GM23338 (cell line): ENCODE measurements at regions not wholly inside any gene's neighbourhood (a gene's known extent, or its start where the extent isn't known, plus 50 kb on each side); places are given as distances from the start of the nearest gene placed in this dataset.

Source experiments
- ATAC-seq: fragments of 200-7000 bp; cut with Tn5 transposase; 3 replicates; pipeline ENCODE4 v1.9.1; 2020
- DNase-seq: peaks from one replicate; pipeline ENCODE4 v3.0.0-alpha.2; 2015; ENCODE audit warnings: low spot score
- H2AFZ ChIP-seq: fragments of 200-600 bp; sonication (generic); 2 replicates; pipeline ENCODE4 v1.8.0; 2016; ENCODE audit warnings: antibody characterized with exemption, mild to moderate bottlenecking, moderate library complexity
- H3F3A ChIP-seq: fragments of 200-600 bp; sonication (generic); replicated peaks from 2 replicates; pipeline ENCODE4 v1.8.0; 2017; ENCODE audit warnings: antibody characterized with exemption, mixed run types, low read depth
- H3K27ac ChIP-seq: fragments of 200-600 bp; sonication (generic); 2 replicates; pipeline ENCODE4 v1.6.1; 2016; ENCODE audit warnings: low read depth
- H3K27me3 ChIP-seq: fragments of 200-600 bp; sonication (generic); 2 replicates; pipeline ENCODE4 v1.8.0; 2016; ENCODE audit warnings: mild to moderate bottlenecking, mixed run types, moderate library complexity; ENCODE audit not compliant: insufficient read depth
- H3K36me3 ChIP-seq: fragments of 200-600 bp; sonication (generic); 2 replicates; pipeline ENCODE4 v1.8.0; 2016; ENCODE audit warnings: mild to moderate bottlenecking; ENCODE audit not compliant: insufficient read depth
- H3K4me1 ChIP-seq: fragments of 200-600 bp; sonication (generic); 2 replicates; pipeline ENCODE4 v1.8.0; 2016; ENCODE audit warnings: mild to moderate bottlenecking, moderate library complexity; ENCODE audit not compliant: insufficient read depth
- H3K4me2 ChIP-seq: fragments of 200-600 bp; sonication (generic); 2 replicates; pipeline ENCODE4 v1.7.1; 2017; ENCODE audit warnings: mixed run types
- H3K4me3 ChIP-seq: fragments of 200-600 bp; sonication (generic); 2 replicates; pipeline ENCODE4 v1.6.1; 2016; ENCODE audit warnings: mixed run types
- H3K79me2 ChIP-seq: fragments of 200-600 bp; sonication (generic); replicated peaks from 2 replicates; pipeline ENCODE4 v1.8.0; 2017; ENCODE audit warnings: mild to moderate bottlenecking; ENCODE audit not compliant: insufficient read depth
- H3K9me2 ChIP-seq: fragments of 200-600 bp; sonication (generic); 2 replicates; pipeline ENCODE4 v1.8.0; 2017; ENCODE audit not compliant: insufficient read depth
- H4K20me1 ChIP-seq: fragments of 200-600 bp; sonication (generic); replicated peaks from 2 replicates; pipeline ENCODE4 v1.8.0; 2017; ENCODE audit warnings: mild to moderate bottlenecking; ENCODE audit not compliant: insufficient read depth
- H3K27ac Mint-ChIP-seq: 2 replicates; pipeline ENCODE4 v1.8.0; 2020; ENCODE audit warnings: inconsistent platforms, mild to moderate bottlenecking, moderate library complexity, mixed read lengths
- H3K27me3 Mint-ChIP-seq: 3 replicates; pipeline ENCODE4 v1.8.0; 2022; ENCODE audit warnings: low read depth, mild to moderate bottlenecking, moderate library complexity, mixed read lengths, inconsistent platforms; ENCODE audit not compliant: insufficient read depth, poor library complexity
- H3K36me3 Mint-ChIP-seq: 3 replicates; pipeline ENCODE4 v1.8.0; 2021; ENCODE audit warnings: low read depth, mild to moderate bottlenecking, inconsistent platforms, moderate library complexity, mixed read lengths
- H3K4me1 Mint-ChIP-seq: 3 replicates; pipeline ENCODE4 v1.8.0; 2020; ENCODE audit warnings: mild to moderate bottlenecking, inconsistent platforms, mixed read lengths
- H3K4me3 Mint-ChIP-seq: 3 replicates; pipeline ENCODE4 v1.8.0; 2021; ENCODE audit warnings: moderate library complexity, mild to moderate bottlenecking, inconsistent platforms, mixed read lengths
- H3K9me3 Mint-ChIP-seq: 3 replicates; pipeline ENCODE4 v1.8.0; 2020; ENCODE audit warnings: moderate library complexity, mild to moderate bottlenecking, inconsistent platforms, mixed read lengths
- CREB1 ChIP-seq: fragments of 250-450 bp; sonication (Bioruptor Pico); IDR thresholded peaks from 2 replicates; pipeline ENCODE4 v1.5.0; 2020; ENCODE audit warnings: low read depth, mild to moderate bottlenecking, moderate library complexity
- EZH2 ChIP-seq: fragments of 200-600 bp; sonication (generic); IDR thresholded peaks from one replicate; pipeline ENCODE4 v1.8.0; 2017; ENCODE audit warnings: antibody characterized with exemption, mild to moderate bottlenecking, low read depth; ENCODE audit not compliant: unreplicated experiment
- EZH2phosphoT487 ChIP-seq: fragments of 200-600 bp; sonication (generic); IDR thresholded peaks from one replicate; pipeline ENCODE4 v1.8.1; 2018; ENCODE audit warnings: antibody characterized with exemption; ENCODE audit not compliant: unreplicated experiment
- JUNB ChIP-seq: IDR thresholded peaks from one replicate; pipeline ENCODE4 v1.6.1; 2016; ENCODE audit warnings: antibody characterized with exemption; ENCODE audit not compliant: unreplicated experiment
- NANOG ChIP-seq: IDR thresholded peaks from 2 replicates; pipeline ENCODE4 v1.6.1; 2016; ENCODE audit warnings: antibody characterized with exemption, borderline replicate concordance
- POLR2AphosphoS5 ChIP-seq: IDR thresholded peaks from 2 replicates; pipeline ENCODE4 v1.6.1; 2016; ENCODE audit warnings: antibody characterized with exemption, low read depth
- REST ChIP-seq: IDR thresholded peaks from one replicate; pipeline ENCODE4 v1.6.1; 2018; ENCODE audit warnings: antibody characterized with exemption; ENCODE audit not compliant: unreplicated experiment
- STAT1 ChIP-seq: IDR thresholded peaks from one replicate; pipeline ENCODE4 v1.6.1; 2016; ENCODE audit warnings: antibody characterized with exemption; ENCODE audit not compliant: unreplicated experiment
- ZNF114 ChIP-seq: fragments of 250-450 bp; sonication (Bioruptor Pico); IDR thresholded peaks from 2 replicates; pipeline ENCODE4 v1.5.0; 2020; ENCODE audit warnings: mild to moderate bottlenecking, moderate library complexity
- ZNF331 ChIP-seq: fragments of 250-450 bp; sonication (Bioruptor Pico); IDR thresholded peaks from 2 replicates; pipeline ENCODE4 v1.5.0; 2020; ENCODE audit warnings: low read depth, mild to moderate bottlenecking, moderate library complexity
- ZNF462 ChIP-seq: fragments of 250-450 bp; sonication (Bioruptor Pico); IDR thresholded peaks from 2 replicates; pipeline ENCODE4 v1.5.0; 2020; ENCODE audit warnings: mild to moderate bottlenecking, moderate library complexity
- TF ChIP-seq, protein P1 (sequence below): IDR thresholded peaks from 2 replicates; pipeline ENCODE4 v1.6.1; 2016; ENCODE audit warnings: antibody characterized with exemption
- TF ChIP-seq, protein P2 (sequence below), 2 experiments: fragments of 200-600 bp in 1 of 2; sonication (generic) in 1 of 2; conservative IDR thresholded peaks; 2 replicates each; pipeline versions ENCODE4 v1.5.1 to v1.6.1; 2016 to 2017; ENCODE audit warnings: antibody characterized with exemption in 2 of 2, low read depth in 2 of 2, mild to moderate bottlenecking in 2 of 2, moderate library complexity in 1 of 2

GRCh38 chr3:64375737-64376136 is 150.5 kb upstream of the PRICKLE2 start:
- H3F3A ChIP-seq = no peaks in the 10 kb centered on the region
- H3K36me3 ChIP-seq = 0 out of 2 replicates have a peak, but pooled peaks cover 2% of the 10 kb centered on the region
- DNase-seq (no peak), ATAC-seq (no peak)
- H3K4me1 ChIP-seq = no peaks in the 10 kb centered on the region
- TF ChIP-seq STAT1 (no peak), ZNF462 (CRISPR knock-in tag) (no peak), JUNB (no peak), NANOG (no peak), ZNF331 (CRISPR knock-in tag) (no peak), CREB1 (CRISPR knock-in tag) (no peak), EZH2 (no peak), POLR2AphosphoS5 (no peak), REST (no peak), ZNF114 (CRISPR knock-in tag) (no peak), EZH2phosphoT487 (no peak)
- TF ChIP-seq, protein P1, sequence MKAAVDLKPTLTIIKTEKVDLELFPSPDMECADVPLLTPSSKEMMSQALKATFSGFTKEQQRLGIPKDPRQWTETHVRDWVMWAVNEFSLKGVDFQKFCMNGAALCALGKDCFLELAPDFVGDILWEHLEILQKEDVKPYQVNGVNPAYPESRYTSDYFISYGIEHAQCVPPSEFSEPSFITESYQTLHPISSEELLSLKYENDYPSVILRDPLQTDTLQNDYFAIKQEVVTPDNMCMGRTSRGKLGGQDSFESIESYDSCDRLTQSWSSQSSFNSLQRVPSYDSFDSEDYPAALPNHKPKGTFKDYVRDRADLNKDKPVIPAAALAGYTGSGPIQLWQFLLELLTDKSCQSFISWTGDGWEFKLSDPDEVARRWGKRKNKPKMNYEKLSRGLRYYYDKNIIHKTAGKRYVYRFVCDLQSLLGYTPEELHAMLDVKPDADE = no peak
- TF ChIP-seq, protein P2, sequence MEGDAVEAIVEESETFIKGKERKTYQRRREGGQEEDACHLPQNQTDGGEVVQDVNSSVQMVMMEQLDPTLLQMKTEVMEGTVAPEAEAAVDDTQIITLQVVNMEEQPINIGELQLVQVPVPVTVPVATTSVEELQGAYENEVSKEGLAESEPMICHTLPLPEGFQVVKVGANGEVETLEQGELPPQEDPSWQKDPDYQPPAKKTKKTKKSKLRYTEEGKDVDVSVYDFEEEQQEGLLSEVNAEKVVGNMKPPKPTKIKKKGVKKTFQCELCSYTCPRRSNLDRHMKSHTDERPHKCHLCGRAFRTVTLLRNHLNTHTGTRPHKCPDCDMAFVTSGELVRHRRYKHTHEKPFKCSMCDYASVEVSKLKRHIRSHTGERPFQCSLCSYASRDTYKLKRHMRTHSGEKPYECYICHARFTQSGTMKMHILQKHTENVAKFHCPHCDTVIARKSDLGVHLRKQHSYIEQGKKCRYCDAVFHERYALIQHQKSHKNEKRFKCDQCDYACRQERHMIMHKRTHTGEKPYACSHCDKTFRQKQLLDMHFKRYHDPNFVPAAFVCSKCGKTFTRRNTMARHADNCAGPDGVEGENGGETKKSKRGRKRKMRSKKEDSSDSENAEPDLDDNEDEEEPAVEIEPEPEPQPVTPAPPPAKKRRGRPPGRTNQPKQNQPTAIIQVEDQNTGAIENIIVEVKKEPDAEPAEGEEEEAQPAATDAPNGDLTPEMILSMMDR (conservative IDR thresholded peaks at IDR 0.05; ENCODE audit: low read depth in 2 of 2) = no peak
- no peaks in the 10 kb centered on the region for H4K20me1 ChIP-seq
- H3K27ac ChIP-seq = no peak overlapping the region
- H3K79me2 ChIP-seq = no peaks in the 10 kb centered on the region
- Mint-ChIP-seq H3K27me3 (no peaks in the 10 kb centered on the region), H3K9me3 (peaks cover 6% of the 10 kb centered on the region; the same call in 1 of the 3 replicates), H3K27ac (no peak overlapping the region), H3K4me1 (no peaks in the 10 kb centered on the region), H3K36me3 (no peaks in the 10 kb centered on the region; the same call in 2 of the 3 replicates), H3K4me3 (no peak overlapping the region)
- no peak overlapping the region for H3K4me2 ChIP-seq
- H3K27me3 ChIP-seq = no peaks in the 10 kb centered on the region
- no peak overlapping the region for H3K4me3 ChIP-seq
- no peaks in the 10 kb centered on the region; the same call in 1 of the 2 replicates for H3K9me2 ChIP-seq
- no peak overlapping the region for H2AFZ ChIP-seq
